GM12878 (cell line): ENCODE measurements at regions not wholly inside any gene's neighbourhood (a gene's known extent, or its start where the extent isn't known, plus 50 kb on each side); places are given as distances from the start of the nearest gene placed in this dataset.

ENCODE experiments used
- ATAC-seq: fragments of 200-7000 bp; cut with Tn5 transposase; 3 replicates; pipeline ENCODE4 v1.9.1; 2020; ENCODE audit warnings: mild to moderate bottlenecking, moderate library complexity
- BruUV-seq: library from RNA; stranded (reverse); fragments of 400-500 nt; replicated peaks from 2 replicates; lab custom pipeline; 2021; lab: Mats Ljungman, UMichigan
- CTCF ChIA-PET: fragments of 300-600 bp; sonication (Branson Sonifier 250); formaldehyde crosslinking; extraction: SDS; loops from one replicate; lab custom pipeline; 2021; ENCODE audit warnings: inconsistent platforms; lab: Yijun Ruan, JAX
- POLR2A ChIA-PET: fragments of 350-600 bp; formaldehyde crosslinking; extraction: SDS; loops from one replicate; lab custom pipeline; 2021; ENCODE audit warnings: inconsistent platforms; lab: Charles Lee
- RAD21 ChIA-PET: fragments of 300-600 bp; sonication (Branson Sonifier 250); formaldehyde crosslinking; loops from one replicate; lab custom pipeline; 2023; ENCODE audit warnings: antibody characterized with exemption; ENCODE audit not compliant: unreplicated experiment; lab: Charles Lee
- SMC1A ChIA-PET: fragments of 300-600 bp; sonication (Branson Sonifier 250); formaldehyde crosslinking; loops from one replicate; lab custom pipeline; 2023; ENCODE audit not compliant: unreplicated experiment, uncharacterized antibody; lab: Charles Lee
- DNase-seq: peaks from one replicate; pipeline ENCODE4 v3.0.0-alpha.2; 2011; ENCODE audit warnings: low read depth, low spot score
- FAIRE-seq: peaks from 3 replicates; lab custom pipeline; 2011; peaks lifted over from hg19 to GRCh38; lab: Jason Lieb, UNC
- H2AFZ ChIP-seq: 2 replicates; pipeline ENCODE4 v1.6.0; 2011; ENCODE audit warnings: low read depth, low read length, control low read depth; ENCODE audit not compliant: control insufficient read depth
- H3K27ac ChIP-seq: 2 replicates; pipeline ENCODE4 v1.5.1; 2011; ENCODE audit warnings: control low read depth; ENCODE audit not compliant: control insufficient read depth, insufficient read depth
- H3K27me3 ChIP-seq, 2 experiments: replicated peaks in 1 of 2; 2 replicates each; pipeline versions ENCODE4 v1.6.0 to v1.6.1; 2011; ENCODE audit warnings: low read length in 1 of 2; ENCODE audit not compliant: control insufficient read depth in 2 of 2, insufficient read depth in 2 of 2
- H3K36me3 ChIP-seq, 2 experiments: 2 replicates each; pipeline ENCODE4 v1.5.1; 2011; ENCODE audit warnings: low read length in 1 of 2; ENCODE audit not compliant: control insufficient read depth in 2 of 2, insufficient read depth in 2 of 2
- H3K4me1 ChIP-seq: 2 replicates; pipeline ENCODE4 v1.6.1; 2011; ENCODE audit warnings: mild to moderate bottlenecking, low read length, moderate library complexity, mixed read lengths; ENCODE audit not compliant: control insufficient read depth, insufficient read depth
- H3K4me2 ChIP-seq: 2 replicates; pipeline ENCODE4 v1.6.0; 2011; ENCODE audit warnings: control low read depth; ENCODE audit not compliant: control insufficient read depth, insufficient read depth
- H3K4me3 ChIP-seq: fragments of 200-600 bp; sonication (generic); 2 replicates; pipeline ENCODE4 v1.5.1; 2016
- H3K79me2 ChIP-seq: 2 replicates; pipeline ENCODE4 v1.6.0; 2011; ENCODE audit warnings: low read length; ENCODE audit not compliant: control insufficient read depth, insufficient read depth
- H3K9ac ChIP-seq: 2 replicates; pipeline ENCODE4 v1.8.0; 2011; ENCODE audit warnings: low read length, control low read depth, mixed read lengths; ENCODE audit not compliant: control insufficient read depth, insufficient read depth
- H3K9me3 ChIP-seq: replicated peaks from 3 replicates; pipeline ENCODE4 v1.5.1; 2011; ENCODE audit warnings: mild to moderate bottlenecking, low read length; ENCODE audit not compliant: control insufficient read depth, insufficient read depth
- H4K20me1 ChIP-seq: 2 replicates; pipeline ENCODE4 v1.6.0; 2011; ENCODE audit not compliant: control insufficient read depth, insufficient read depth
- ASH2L ChIP-seq: fragments of 300-600, 200-600 bp; sonication (generic); IDR thresholded peaks from 2 replicates; pipeline ENCODE4 v1.6.1; 2017; ENCODE audit warnings: low read depth, mild to moderate bottlenecking, borderline replicate concordance
- LARP7 ChIP-seq: fragments of 450-650 bp; IDR thresholded peaks from 2 replicates; pipeline ENCODE4 v1.6.1; 2017; ENCODE audit warnings: mild to moderate bottlenecking
- SIX5 ChIP-seq: IDR thresholded peaks from 2 replicates; pipeline ENCODE4 v1.6.1; 2011; ENCODE audit warnings: mild to moderate bottlenecking, low read depth, low read length, moderate library complexity; ENCODE audit not compliant: severe bottlenecking
- USF1 ChIP-seq: IDR thresholded peaks from 2 replicates; pipeline ENCODE4 v1.6.1; 2011; ENCODE audit warnings: borderline replicate concordance, low read depth, mild to moderate bottlenecking, moderate library complexity, mixed read lengths, low read length; ENCODE audit not compliant: insufficient read depth; ENCODE audit errors: extremely low read length
- ZBTB40 ChIP-seq: fragments of 450-650 bp; IDR thresholded peaks from 2 replicates; pipeline ENCODE4 v1.6.1; 2016; ENCODE audit warnings: mild to moderate bottlenecking, moderate library complexity, borderline replicate concordance
- WGBS: methylation state at CpG from one replicate; pipeline ENCODE4 v1.1.6; 2016; ENCODE audit warnings: low lambda C conversion rate; ENCODE audit not compliant: insufficient replicate concordance, insufficient coverage; ENCODE audit errors: missing lambda C conversion rate; 5-methylcytosine and 5-hydroxymethylcytosine counted together
- in situ Hi-C: fragments of 300-500 bp; cut with MboI; formaldehyde crosslinking; loops from 9 replicates; pipeline ENCODE4 v1.14.3; 2018; ENCODE audit warnings: mixed read lengths
- intact Hi-C: fragments of 100-400 bp; cut with micrococcal nuclease; formaldehyde crosslinking; loops from one replicate; pipeline ENCODE4 v1.14.2; 2022; ENCODE audit not compliant: unreplicated experiment
- TF ChIP-seq, protein P1 (sequence below): IDR thresholded peaks from 2 replicates; pipeline ENCODE4 v1.6.1; 2011; ENCODE audit warnings: low read depth, mild to moderate bottlenecking, low read length, moderate library complexity, borderline replicate concordance; ENCODE audit errors: extremely low read depth
- TF ChIP-seq, protein P2 (sequence below): fragments of 450-650 bp; conservative IDR thresholded peaks from 2 replicates; pipeline ENCODE4 v1.6.1; 2017; ENCODE audit warnings: mild to moderate bottlenecking, moderate library complexity
- TF ChIP-seq, protein P3 (sequence below): fragments of 450-650 bp; IDR thresholded peaks from 2 replicates; pipeline ENCODE4 v1.6.1; 2017; ENCODE audit warnings: mild to moderate bottlenecking, low read depth, inconsistent platforms; ENCODE audit not compliant: poor library complexity, severe bottlenecking

DNA sequence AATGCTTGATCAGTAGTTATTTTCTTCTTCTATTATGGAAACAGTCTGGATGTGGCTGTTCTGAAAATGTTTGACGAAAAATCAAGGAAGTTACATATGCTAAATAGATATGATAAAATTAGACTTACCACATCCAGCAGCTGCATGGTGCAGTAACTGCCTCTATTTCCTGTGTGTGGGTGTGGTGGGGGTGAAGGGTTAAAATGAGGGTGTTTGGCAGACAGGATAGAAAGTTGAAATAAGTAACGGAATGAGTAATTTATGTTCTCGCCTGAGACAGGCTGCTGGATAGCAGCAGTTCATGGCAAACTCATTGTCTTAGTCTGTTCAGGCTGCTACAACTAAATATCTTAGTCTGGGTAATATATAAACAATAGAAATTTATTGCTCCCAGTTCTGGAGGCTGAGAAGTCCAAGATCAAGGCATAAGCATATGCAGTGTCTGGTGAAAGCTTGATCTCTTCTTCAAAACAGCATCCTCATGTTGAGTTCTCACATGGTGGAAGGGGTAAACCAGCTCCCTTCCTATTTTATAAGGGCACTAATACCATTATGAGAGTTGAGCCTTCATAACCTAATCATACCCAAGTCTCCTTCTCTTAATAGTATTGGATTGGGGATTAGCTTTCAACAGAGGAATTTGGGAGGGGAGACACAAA lies 1248.9 kb downstream of the SLITRK5 start:
- no peaks in the 10 kb centered on the region for H3K4me1 ChIP-seq
- FAIRE-seq = no peak
- H3K9me3 ChIP-seq = no peaks in the 10 kb centered on the region
- H2AFZ ChIP-seq = no peak overlapping the region
- intact Hi-C loops = no loop called here
- ATAC-seq = peak; percentile 97
- no peak overlapping the region for H3K9ac ChIP-seq
- CTCF ChIA-PET = interaction anchor here (1.4 kb wide), 1 partner anchor 11 kb away, joined by 6 read pairs; no protein-coding TSS in a partner anchor
- H3K27me3 ChIP-seq = no peaks in the 10 kb centered on the region
- peak; percentile 12 for DNase-seq
- H3K27ac ChIP-seq = no peak overlapping the region
- BruUV-seq = no TSS peak
- RAD21 ChIA-PET = no interaction called here
- no peaks in the 10 kb centered on the region for H4K20me1 ChIP-seq
- in situ Hi-C loops = no loop called here
- 4% methylated on average over 3 of the region's 3 CpGs for WGBS
- H3K4me2 ChIP-seq = no peak overlapping the region
- no peaks in the 10 kb centered on the region for H3K79me2 ChIP-seq
- POLR2A ChIA-PET = no interaction called here
- no peak overlapping the region for H3K4me3 ChIP-seq
- H3K36me3 ChIP-seq = no peaks in the 10 kb centered on the region
- SMC1A ChIA-PET = interaction anchor here (0.6 to 2.4 kb wide), 4 partner anchors 13 to 145 kb away, joined by 3 to 9 read pairs (median 3); no protein-coding TSS in a partner anchor
- no peak for TF ChIP-seq USF1
- no peak for TF ChIP-seq LARP7
- TF ChIP-seq, protein P1, sequence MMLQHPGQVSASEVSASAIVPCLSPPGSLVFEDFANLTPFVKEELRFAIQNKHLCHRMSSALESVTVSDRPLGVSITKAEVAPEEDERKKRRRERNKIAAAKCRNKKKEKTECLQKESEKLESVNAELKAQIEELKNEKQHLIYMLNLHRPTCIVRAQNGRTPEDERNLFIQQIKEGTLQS = no peak
- no peak for TF ChIP-seq ZBTB40
- TF ChIP-seq, protein P2, sequence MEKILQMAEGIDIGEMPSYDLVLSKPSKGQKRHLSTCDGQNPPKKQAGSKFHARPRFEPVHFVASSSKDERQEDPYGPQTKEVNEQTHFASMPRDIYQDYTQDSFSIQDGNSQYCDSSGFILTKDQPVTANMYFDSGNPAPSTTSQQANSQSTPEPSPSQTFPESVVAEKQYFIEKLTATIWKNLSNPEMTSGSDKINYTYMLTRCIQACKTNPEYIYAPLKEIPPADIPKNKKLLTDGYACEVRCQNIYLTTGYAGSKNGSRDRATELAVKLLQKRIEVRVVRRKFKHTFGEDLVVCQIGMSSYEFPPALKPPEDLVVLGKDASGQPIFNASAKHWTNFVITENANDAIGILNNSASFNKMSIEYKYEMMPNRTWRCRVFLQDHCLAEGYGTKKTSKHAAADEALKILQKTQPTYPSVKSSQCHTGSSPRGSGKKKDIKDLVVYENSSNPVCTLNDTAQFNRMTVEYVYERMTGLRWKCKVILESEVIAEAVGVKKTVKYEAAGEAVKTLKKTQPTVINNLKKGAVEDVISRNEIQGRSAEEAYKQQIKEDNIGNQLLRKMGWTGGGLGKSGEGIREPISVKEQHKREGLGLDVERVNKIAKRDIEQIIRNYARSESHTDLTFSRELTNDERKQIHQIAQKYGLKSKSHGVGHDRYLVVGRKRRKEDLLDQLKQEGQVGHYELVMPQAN = no peak
- no peak for TF ChIP-seq ASH2L
- TF ChIP-seq, protein P3, sequence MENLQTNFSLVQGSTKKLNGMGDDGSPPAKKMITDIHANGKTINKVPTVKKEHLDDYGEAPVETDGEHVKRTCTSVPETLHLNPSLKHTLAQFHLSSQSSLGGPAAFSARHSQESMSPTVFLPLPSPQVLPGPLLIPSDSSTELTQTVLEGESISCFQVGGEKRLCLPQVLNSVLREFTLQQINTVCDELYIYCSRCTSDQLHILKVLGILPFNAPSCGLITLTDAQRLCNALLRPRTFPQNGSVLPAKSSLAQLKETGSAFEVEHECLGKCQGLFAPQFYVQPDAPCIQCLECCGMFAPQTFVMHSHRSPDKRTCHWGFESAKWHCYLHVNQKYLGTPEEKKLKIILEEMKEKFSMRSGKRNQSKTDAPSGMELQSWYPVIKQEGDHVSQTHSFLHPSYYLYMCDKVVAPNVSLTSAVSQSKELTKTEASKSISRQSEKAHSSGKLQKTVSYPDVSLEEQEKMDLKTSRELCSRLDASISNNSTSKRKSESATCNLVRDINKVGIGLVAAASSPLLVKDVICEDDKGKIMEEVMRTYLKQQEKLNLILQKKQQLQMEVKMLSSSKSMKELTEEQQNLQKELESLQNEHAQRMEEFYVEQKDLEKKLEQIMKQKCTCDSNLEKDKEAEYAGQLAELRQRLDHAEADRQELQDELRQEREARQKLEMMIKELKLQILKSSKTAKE = peak; percentile 56
- TF ChIP-seq SIX5 = no peak
